Neuron (in vitro differentiated cells): ENCODE measurements at regions not wholly inside any gene's neighbourhood (a gene's known extent, or its start where the extent isn't known, plus 50 kb on each side); places are given as distances from the start of the nearest gene placed in this dataset.
"Not testable (repeated sequence)": the region's sequence is repeated elsewhere in the genome, so short reads cannot be mapped to it uniquely, and the experiment has no call there.

Experiments used
- H2AFZ ChIP-seq: one replicate; pipeline ENCODE4 v1.6.1; 2013; ENCODE audit warnings: low read depth, mild to moderate bottlenecking, inconsistent platforms, low read length, moderate library complexity
- H3K27me3 ChIP-seq: one replicate; pipeline ENCODE4 v1.6.1; 2013; ENCODE audit warnings: low read length; ENCODE audit not compliant: insufficient read depth
- H3K36me3 ChIP-seq: one replicate; pipeline ENCODE4 v1.6.1; 2013; ENCODE audit warnings: low read length; ENCODE audit not compliant: insufficient read depth
- H3K4me1 ChIP-seq: one replicate; pipeline ENCODE4 v1.6.1; 2013; ENCODE audit warnings: low read length; ENCODE audit not compliant: insufficient read depth
- H3K4me3 ChIP-seq: 2 replicates; pipeline ENCODE4 v1.5.1; 2013; ENCODE audit warnings: mild to moderate bottlenecking, low read length, moderate library complexity
- H3K9me3 ChIP-seq: one replicate; pipeline ENCODE4 v1.6.1; 2013; ENCODE audit warnings: low read length

GRCh38 chr2:138090330-138090729 is 126.1 kb downstream of the HNMT start:
- Histone ChIP-seq H3K27me3 (no peaks in the 10 kb centered on the region), H2AFZ (no peak overlapping the region), H3K4me3 (no peak overlapping the region), H3K36me3 (no peaks in the 10 kb centered on the region), H3K9me3 (no peaks in the 10 kb centered on the region), H3K4me1 (no peaks in the 10 kb centered on the region)

- H3K9me3 ChIP-seq, result no peaks in the 10 kb centered on the region
- H3K36me3 ChIP-seq, result no peaks in the 10 kb centered on the region
- no peaks in the 10 kb centered on the region for H3K4me1 ChIP-seq
- no peak overlapping the region for H3K4me3 ChIP-seq
- no peak overlapping the region for H2AFZ ChIP-seq
- no peaks in the 10 kb centered on the region for H3K27me3 ChIP-seq
Observed at GRCh38 chr2:138093455-138093854, 129.2 kb downstream of the HNMT start.

DNA sequence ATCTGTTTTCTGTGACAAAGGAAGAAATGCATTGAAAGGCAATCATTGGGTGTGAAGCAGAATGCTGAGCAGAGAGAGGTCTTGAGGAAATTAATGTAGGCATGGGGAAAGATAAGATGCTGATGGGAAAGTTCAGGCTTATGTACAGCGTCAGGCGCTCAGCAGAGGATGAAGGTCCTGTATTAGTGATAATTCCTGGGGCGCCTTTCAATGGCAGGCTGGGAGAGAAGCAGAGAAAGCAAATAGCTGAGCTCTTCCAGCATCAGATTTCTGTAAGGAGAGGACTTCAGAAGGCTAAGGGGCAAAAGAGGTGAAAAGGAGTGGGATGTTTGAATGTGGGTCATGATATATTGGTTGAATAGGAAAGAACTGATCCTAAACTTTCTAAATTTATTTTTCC is 129.8 kb downstream of the HNMT start:
- Histone ChIP-seq H2AFZ (no peak overlapping the region), H3K4me1 (no peaks in the 10 kb centered on the region), H3K4me3 (no peak overlapping the region), H3K27me3 (no peaks in the 10 kb centered on the region), H3K36me3 (no peaks in the 10 kb centered on the region), H3K9me3 (no peaks in the 10 kb centered on the region)

DNA sequence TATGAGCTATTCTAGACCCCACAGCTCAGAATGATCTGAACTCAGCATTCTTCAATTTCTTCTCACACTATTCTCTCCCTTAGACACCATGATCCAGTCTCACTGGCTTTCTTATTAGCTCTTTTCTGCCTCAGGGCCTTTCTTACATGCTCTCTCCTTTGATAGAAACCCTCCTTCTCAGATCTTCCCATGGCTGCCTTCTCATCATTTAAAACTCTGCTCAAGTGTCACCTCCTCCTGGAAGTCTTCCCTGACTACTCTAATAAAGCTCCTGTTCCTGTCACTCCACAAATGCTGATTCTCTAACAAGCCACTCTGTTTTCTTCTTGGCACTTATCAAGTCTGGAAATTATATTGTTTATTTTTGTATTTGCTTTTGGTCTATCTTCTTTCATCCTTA is 131.1 kb downstream of the HNMT start:
- H3K27me3 ChIP-seq, result no peaks in the 10 kb centered on the region
- no peaks in the 10 kb centered on the region for H3K4me1 ChIP-seq
- H3K36me3 ChIP-seq, result no peaks in the 10 kb centered on the region
- no peak overlapping the region for H2AFZ ChIP-seq
- H3K4me3 ChIP-seq, result no peak overlapping the region
- H3K9me3 ChIP-seq, result no peaks in the 10 kb centered on the region

DNA sequence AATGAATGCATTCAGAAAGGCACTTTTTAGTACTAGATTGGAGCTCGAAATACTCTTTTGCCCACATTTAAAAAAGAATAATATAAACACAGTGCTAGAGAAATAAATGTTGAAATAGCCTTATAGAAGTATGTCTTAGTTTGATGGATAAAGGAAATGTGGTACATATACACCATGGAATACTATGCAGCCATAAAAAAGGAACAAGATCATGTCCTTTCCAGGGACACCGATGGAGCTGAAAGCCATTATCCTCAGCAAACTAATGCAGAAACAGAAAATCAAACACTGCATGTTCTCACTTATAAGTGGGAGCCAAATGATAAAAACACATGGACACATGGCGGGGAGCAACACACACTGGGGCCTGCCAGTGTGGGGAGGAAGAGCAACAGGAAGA is 135.0 kb downstream of the HNMT start:
- H3K4me1 ChIP-seq, H3K4me3 ChIP-seq, H3K9me3 ChIP-seq: not testable (repeated sequence)

DNA sequence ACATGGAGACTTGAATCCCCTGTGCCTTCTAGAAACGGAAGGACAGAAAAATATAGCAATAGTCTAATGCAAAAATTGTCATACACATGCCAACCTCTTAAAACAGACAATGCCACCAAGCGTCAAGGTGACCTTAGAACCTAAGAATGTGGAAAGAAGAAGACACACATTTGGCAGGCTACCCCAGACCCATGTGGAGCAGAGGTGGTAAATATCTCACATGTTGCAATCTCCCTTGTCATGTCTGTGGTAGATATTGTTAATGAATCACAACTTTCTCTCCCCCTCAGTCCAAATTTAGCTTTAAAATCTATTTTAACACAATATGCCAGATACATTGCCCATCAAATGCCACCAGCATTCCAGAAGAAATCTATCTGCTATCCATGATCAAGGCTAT is 137.4 kb downstream of the HNMT start:
- Histone ChIP-seq H3K9me3 (no peaks in the 10 kb centered on the region), H3K36me3 (no peaks in the 10 kb centered on the region), H3K27me3 (no peaks in the 10 kb centered on the region), H2AFZ (no peak overlapping the region), H3K4me3 (no peak overlapping the region), H3K4me1 (peaks cover 4% of the 10 kb centered on the region)

More for the DNA sequence above, 135.0 kb downstream of the HNMT start:
- not testable (repeated sequence) for H3K36me3 ChIP-seq, H3K27me3 ChIP-seq, H2AFZ ChIP-seq

GRCh38 chr2:138102664-138103063 is 138.4 kb downstream of the HNMT start:
- no peaks in the 10 kb centered on the region for H3K27me3 ChIP-seq
- no peak overlapping the region for H2AFZ ChIP-seq
- no peaks in the 10 kb centered on the region for H3K9me3 ChIP-seq
- no peaks in the 10 kb centered on the region for H3K36me3 ChIP-seq
- H3K4me1 ChIP-seq, result peaks cover 6% of the 10 kb centered on the region
- H3K4me3 ChIP-seq, result no peak overlapping the region

DNA sequence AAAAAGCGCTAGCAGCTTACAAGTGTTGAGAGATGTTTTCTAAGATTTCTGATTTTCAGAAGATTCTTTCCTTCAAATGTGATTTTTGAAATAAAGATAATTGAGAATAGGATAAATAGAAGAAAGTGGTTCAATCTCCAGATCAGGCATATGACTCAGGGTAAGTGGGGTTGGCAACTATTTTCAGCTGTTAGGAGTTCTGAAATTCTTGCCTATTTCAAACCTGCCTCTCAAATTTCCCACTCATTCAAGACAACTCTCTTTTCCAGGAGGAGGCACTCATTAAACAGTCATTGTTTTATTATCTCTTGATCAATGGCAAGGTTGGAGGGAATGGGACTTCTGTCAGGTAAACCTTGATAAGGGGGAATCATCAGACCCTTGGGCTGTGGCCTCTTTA is 138.9 kb downstream of the HNMT start:
- Histone ChIP-seq H3K4me3 (no peak overlapping the region), H3K36me3 (no peaks in the 10 kb centered on the region), H2AFZ (no peak overlapping the region), H3K27me3 (no peaks in the 10 kb centered on the region), H3K9me3 (no peaks in the 10 kb centered on the region), H3K4me1 (peaks cover 6% of the 10 kb centered on the region)

GRCh38 chr2:138104071-138104470 is 139.8 kb downstream of the HNMT start:
- Histone ChIP-seq H3K4me1 (peaks cover 6% of the 10 kb centered on the region), H3K27me3 (no peaks in the 10 kb centered on the region), H2AFZ (no peak overlapping the region), H3K36me3 (no peaks in the 10 kb centered on the region), H3K4me3 (no peak overlapping the region), H3K9me3 (no peaks in the 10 kb centered on the region)

DNA sequence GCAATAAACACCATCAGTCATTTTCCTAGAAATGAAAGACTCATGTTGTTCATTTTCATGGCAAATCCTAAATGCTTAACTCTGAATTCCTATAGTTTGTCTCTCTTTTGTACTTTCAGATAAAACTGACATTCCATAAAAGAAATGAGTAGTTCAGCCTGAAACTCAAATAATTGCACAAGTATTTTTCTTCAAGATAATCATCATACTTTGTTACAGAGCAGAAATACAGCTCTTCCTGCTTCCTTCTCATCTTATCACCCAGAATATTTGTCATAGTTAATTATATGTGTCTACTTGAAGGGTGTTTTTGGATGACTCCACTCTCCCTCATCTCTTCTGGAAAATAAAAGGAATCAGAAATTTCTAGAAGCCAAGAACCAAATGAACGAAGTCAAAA is 141.1 kb downstream of the HNMT start:
- H3K4me1 ChIP-seq, result peaks cover 6% of the 10 kb centered on the region
- H3K9me3 ChIP-seq, result no peaks in the 10 kb centered on the region
- no peaks in the 10 kb centered on the region for H3K36me3 ChIP-seq
- H3K27me3 ChIP-seq, result no peaks in the 10 kb centered on the region
- no peak overlapping the region for H2AFZ ChIP-seq
- no peak overlapping the region for H3K4me3 ChIP-seq

GRCh38 chr2:138106606-138107005 is 142.3 kb downstream of the HNMT start:
- H3K36me3 ChIP-seq, result no peaks in the 10 kb centered on the region
- H3K9me3 ChIP-seq, result no peaks in the 10 kb centered on the region
- H3K4me3 ChIP-seq, result no peak overlapping the region
- peaks cover 6% of the 10 kb centered on the region for H3K4me1 ChIP-seq
- no peak overlapping the region for H2AFZ ChIP-seq
- no peaks in the 10 kb centered on the region for H3K27me3 ChIP-seq

DNA sequence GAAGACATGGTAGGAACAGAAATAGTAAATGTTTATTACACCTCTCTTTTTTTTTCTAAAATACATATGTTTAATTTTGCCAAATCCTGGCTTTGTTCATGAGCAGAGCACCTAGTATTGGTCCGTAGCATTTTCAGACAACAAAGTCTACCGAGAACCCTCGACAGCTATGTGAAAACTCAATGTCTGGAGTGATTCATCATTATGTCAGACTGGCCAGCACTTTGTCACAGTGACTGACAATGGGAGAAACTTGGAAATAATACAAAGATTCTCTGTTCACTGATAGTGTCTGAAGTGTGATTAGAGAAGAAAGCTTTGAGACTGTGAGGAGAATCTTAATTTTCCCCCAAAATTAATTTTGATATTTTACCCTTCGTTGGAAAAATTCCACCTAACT is 143.0 kb downstream of the HNMT start:
- no peaks in the 10 kb centered on the region for H3K36me3 ChIP-seq
- H3K4me1 ChIP-seq, result peaks cover 6% of the 10 kb centered on the region
- no peaks in the 10 kb centered on the region for H3K27me3 ChIP-seq
- H2AFZ ChIP-seq, result no peak overlapping the region
- H3K9me3 ChIP-seq, result no peaks in the 10 kb centered on the region
- no peak overlapping the region for H3K4me3 ChIP-seq

DNA sequence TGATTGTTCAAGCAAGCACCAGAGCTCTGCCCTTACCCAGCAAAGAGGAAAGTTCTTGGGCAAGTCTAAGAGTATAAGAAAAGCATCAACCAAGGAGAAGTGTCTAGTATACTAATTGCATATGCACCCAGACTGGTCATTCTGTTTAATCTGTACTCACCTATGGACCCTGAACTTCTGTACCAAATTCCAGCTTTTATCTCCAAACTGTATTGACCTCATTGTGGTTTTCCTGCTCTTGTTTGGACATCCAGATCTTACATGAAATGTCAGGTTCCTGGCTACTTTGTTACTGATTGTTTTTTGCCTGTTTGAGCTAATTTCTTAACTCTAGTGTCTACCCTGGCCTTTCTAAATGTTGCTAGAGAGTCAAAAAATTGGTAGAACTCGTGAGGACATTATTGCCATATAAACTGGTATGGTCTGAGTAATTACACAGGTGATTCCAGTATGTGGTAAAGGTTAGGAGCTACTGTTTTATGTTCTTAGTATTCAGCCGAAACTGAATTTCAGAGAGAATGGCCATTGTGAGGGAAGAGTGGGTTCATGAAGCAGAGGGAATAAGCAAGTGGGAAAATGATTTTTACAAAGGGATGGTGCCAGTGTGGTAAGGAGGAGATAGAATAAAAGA is 146.3 kb downstream of the HNMT start:
- Histone ChIP-seq H3K27me3 (no peaks in the 10 kb centered on the region), H3K36me3 (no peaks in the 10 kb centered on the region), H3K4me3 (no peak overlapping the region), H2AFZ (no peak overlapping the region), H3K9me3 (no peaks in the 10 kb centered on the region), H3K4me1 (peaks cover 6% of the 10 kb centered on the region)

- Histone ChIP-seq H3K4me3 (no peak overlapping the region), H2AFZ (no peak overlapping the region), H3K4me1 (no peaks in the 10 kb centered on the region), H3K36me3 (no peaks in the 10 kb centered on the region), H3K9me3 (no peaks in the 10 kb centered on the region), H3K27me3 (no peaks in the 10 kb centered on the region)
Observed at GRCh38 chr2:138112536-138112935, 148.3 kb downstream of the HNMT start.
